Progenitor cell of endocrine pancreas (in vitro differentiated cells): ENCODE measurements at regions not wholly inside any gene's neighbourhood (a gene's known extent, or its start where the extent isn't known, plus 50 kb on each side); places are given as distances from the start of the nearest gene placed in this dataset.

Experiments used
- DNase-seq: peaks from one replicate; pipeline ENCODE4 v3.0.0; 2021; ENCODE audit warnings: low spot score; ENCODE audit not compliant: unreplicated experiment
- H3K27ac Mint-ChIP-seq: 2 replicates; pipeline ENCODE4 v1.8.0; 2021; ENCODE audit warnings: mild to moderate bottlenecking, moderate library complexity, mixed read lengths
- H3K27me3 Mint-ChIP-seq: 2 replicates; pipeline ENCODE4 v1.8.0; 2021; ENCODE audit warnings: mixed read lengths
- H3K36me3 Mint-ChIP-seq: 2 replicates; pipeline ENCODE4 v1.8.0; 2022; ENCODE audit warnings: mixed read lengths; ENCODE audit not compliant: insufficient read depth
- H3K4me1 Mint-ChIP-seq: 2 replicates; pipeline ENCODE4 v1.8.0; 2021; ENCODE audit warnings: low read depth, mixed read lengths
- H3K4me3 Mint-ChIP-seq: 2 replicates; pipeline ENCODE4 v1.8.0; 2021; ENCODE audit warnings: low read depth, mild to moderate bottlenecking, moderate library complexity, mixed read lengths
- H3K9me3 Mint-ChIP-seq: 2 replicates; pipeline ENCODE4 v1.8.0; 2021; ENCODE audit warnings: low read depth, mixed read lengths
- TF ChIP-seq, protein P1 (sequence below): fragments of 200-600 bp; sonication (generic); IDR thresholded peaks from one replicate; pipeline ENCODE4 v1.5.0; 2021; ENCODE audit warnings: antibody characterized with exemption, mild to moderate bottlenecking; ENCODE audit not compliant: unreplicated experiment

DNA sequence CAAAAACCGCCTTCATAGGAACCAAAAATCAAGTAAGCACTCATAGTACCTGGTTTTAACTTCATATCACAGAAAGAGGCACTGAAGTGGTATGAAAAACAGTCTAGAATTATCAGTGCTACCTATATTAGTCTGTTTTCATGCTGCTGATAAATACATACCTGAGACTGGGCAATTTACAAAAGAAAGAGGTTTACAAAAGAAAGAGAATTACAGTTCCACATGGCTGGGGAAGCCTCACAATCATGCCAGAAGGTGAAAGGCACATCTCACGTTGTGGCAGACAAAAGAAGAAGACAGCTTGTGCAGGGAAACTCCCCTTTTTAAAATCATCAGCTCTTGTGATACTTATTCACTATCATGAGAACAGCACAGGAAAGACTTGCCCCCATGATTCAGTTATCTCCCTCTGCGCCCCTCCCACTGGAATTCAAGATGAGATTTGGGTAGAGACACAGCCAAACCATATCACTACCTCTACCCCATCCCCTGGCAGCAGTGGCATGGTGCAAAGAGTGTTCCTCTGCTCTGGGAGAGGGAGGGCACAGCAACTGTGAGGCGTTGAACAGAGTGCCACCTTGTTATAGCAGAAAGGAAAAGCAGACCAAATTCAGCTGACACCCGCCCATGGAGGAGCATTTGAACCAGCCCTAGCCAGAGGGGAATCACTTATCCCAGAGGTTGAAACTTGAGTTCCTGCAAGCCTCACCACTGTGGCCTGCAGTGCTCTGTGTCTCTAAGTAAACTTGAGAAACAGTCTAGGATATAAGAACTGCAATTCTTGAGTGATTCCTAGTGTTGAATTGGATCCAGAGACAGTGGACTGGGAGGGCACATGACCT is 61.9 kb upstream of the PTPRZ1 start:
- Mint-ChIP-seq H3K4me1 (no peaks in the 10 kb centered on the region), H3K27me3 (no peaks in the 10 kb centered on the region), H3K9me3 (peaks cover 10% of the 10 kb centered on the region), H3K27ac (no peak overlapping the region), H3K4me3 (no peak overlapping the region), H3K36me3 (no peaks in the 10 kb centered on the region)
- TF ChIP-seq, protein P1, sequence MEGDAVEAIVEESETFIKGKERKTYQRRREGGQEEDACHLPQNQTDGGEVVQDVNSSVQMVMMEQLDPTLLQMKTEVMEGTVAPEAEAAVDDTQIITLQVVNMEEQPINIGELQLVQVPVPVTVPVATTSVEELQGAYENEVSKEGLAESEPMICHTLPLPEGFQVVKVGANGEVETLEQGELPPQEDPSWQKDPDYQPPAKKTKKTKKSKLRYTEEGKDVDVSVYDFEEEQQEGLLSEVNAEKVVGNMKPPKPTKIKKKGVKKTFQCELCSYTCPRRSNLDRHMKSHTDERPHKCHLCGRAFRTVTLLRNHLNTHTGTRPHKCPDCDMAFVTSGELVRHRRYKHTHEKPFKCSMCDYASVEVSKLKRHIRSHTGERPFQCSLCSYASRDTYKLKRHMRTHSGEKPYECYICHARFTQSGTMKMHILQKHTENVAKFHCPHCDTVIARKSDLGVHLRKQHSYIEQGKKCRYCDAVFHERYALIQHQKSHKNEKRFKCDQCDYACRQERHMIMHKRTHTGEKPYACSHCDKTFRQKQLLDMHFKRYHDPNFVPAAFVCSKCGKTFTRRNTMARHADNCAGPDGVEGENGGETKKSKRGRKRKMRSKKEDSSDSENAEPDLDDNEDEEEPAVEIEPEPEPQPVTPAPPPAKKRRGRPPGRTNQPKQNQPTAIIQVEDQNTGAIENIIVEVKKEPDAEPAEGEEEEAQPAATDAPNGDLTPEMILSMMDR, result no peak
- DNase-seq, result no peak

DNA sequence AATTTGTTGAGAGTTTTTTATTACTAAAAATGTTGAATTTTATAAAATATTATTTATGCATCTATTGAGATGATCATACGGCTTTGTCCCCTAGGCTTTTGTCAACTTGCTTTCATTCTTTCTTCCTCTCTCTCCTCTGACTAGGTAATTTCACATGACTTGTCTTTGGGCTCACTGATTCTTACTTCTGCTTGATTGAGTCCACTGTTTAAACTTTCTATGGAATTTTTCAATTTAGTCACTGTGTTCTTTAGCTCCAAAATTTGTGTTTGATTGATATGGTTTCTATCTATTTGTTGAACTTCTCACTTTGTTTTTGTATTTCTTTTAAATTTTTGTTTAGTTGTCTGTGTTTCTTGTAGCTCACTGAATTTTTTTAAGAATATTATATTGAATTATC is 65.9 kb upstream of the PTPRZ1 start:
- peaks cover 10% of the 10 kb centered on the region for H3K9me3 Mint-ChIP-seq
- TF ChIP-seq, protein P1, result no peak
- DNase-seq, result no peak
- no peaks in the 10 kb centered on the region for H3K27me3 Mint-ChIP-seq
- H3K4me1 Mint-ChIP-seq, result peaks cover 5% of the 10 kb centered on the region
- H3K36me3 Mint-ChIP-seq, result no peaks in the 10 kb centered on the region
- H3K4me3 Mint-ChIP-seq, result no peak overlapping the region
- no peak overlapping the region for H3K27ac Mint-ChIP-seq

- TF ChIP-seq, protein P1, result no peak
- DNase-seq, result no peak
- H3K36me3 Mint-ChIP-seq, result no peaks in the 10 kb centered on the region
- H3K27ac Mint-ChIP-seq, result no peak overlapping the region
- peaks cover 9% of the 10 kb centered on the region for H3K4me1 Mint-ChIP-seq
- no peaks in the 10 kb centered on the region for H3K27me3 Mint-ChIP-seq
- H3K9me3 Mint-ChIP-seq, result peaks cover 10% of the 10 kb centered on the region
- no peak overlapping the region for H3K4me3 Mint-ChIP-seq
Measured at GRCh38 chr7:121803039-121803438, 69.9 kb upstream of the PTPRZ1 start.

DNA sequence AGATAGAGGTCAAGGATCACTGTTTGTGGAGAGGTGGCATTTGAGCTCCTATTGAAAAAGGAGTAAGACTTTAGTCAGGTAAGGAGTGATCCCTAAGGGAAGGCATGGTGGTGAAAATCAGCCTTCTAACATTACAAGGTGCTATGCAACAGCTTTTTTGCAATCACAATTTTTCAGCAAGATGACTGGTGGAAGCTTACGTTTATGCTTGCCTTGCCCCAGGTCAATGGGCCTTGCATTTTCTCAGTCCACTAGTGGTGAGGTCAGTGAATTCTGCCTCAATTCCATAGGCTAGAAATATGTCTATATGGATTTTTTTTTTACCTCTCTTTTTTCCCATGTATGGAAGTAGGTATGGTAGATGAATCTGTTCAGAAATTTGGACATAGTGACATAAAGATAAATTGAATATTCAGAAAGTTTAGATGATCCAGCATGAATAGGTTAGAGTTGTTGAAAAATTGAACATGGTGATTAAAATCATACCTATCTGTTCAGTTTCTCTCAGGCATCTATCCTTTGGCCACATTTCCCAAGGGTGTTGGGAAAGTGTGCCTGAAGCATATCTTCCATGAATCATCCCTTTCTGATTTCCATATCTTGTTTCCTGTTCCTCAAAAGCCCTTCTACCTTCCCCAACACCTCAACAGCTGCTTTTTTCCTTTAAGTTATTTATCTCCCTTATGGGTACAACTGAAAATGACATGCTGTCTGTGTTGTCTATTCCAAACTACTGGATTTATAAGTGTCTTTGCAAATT is 71.9 kb upstream of the PTPRZ1 start:
- H3K4me1 Mint-ChIP-seq, result peaks cover 9% of the 10 kb centered on the region
- TF ChIP-seq, protein P1, result no peak
- no peaks in the 10 kb centered on the region for H3K9me3 Mint-ChIP-seq
- H3K4me3 Mint-ChIP-seq, result no peak overlapping the region
- DNase-seq, result no peak
- H3K27me3 Mint-ChIP-seq, result no peaks in the 10 kb centered on the region
- no peak overlapping the region for H3K27ac Mint-ChIP-seq
- no peaks in the 10 kb centered on the region for H3K36me3 Mint-ChIP-seq

DNA sequence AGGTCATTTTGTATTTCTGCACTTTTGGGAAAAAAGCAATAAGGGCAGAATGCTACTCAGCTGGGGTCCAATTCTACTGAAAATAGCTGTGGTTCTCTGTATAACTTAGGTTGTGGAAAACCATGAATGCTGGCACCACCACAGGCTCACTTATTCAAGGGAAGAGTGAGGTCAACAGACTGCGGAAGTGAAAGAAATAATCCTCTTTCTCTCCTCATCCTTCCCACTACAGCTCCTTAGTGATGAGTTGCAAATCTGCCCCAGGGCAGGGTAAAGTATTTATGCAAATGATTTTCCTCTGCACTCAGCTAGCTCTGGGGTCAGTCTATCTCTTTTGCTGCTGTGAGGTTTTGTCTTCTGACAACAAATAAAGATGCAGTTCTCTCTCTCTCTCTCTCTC is 74.1 kb upstream of the PTPRZ1 start:
- no peak for DNase-seq
- Mint-ChIP-seq H3K27ac (no peak overlapping the region), H3K4me3 (no peak overlapping the region), H3K27me3 (no peaks in the 10 kb centered on the region), H3K9me3 (no peaks in the 10 kb centered on the region), H3K36me3 (no peaks in the 10 kb centered on the region), H3K4me1 (peaks cover 9% of the 10 kb centered on the region)
- TF ChIP-seq, protein P1, result no peak
